IMR-90 (cell line): ENCODE measurements at regions not wholly inside any gene's neighbourhood (a gene's known extent, or its start where the extent isn't known, plus 50 kb on each side); places are given as distances from the start of the nearest gene placed in this dataset.
"Not testable (repeated sequence)": the region's sequence is repeated elsewhere in the genome, so short reads cannot be mapped to it uniquely, and the experiment has no call there.

Source experiments
- ATAC-seq: fragments of 200-7000 bp; cut with Tn5 transposase; 2 replicates; pipeline ENCODE4 v1.9.1; 2020; ENCODE audit warnings: low read depth, mild to moderate bottlenecking, moderate library complexity
- BruUV-seq: library from RNA; stranded (reverse); fragments of 400-500 nt; replicated peaks from 2 replicates; lab custom pipeline; 2021; lab: Mats Ljungman, UMichigan
- CTCF ChIA-PET: fragments of 300-600 bp; formaldehyde crosslinking; extraction: SDS; loops from one replicate; lab custom pipeline; 2021; ENCODE audit warnings: antibody characterized with exemption; lab: Yijun Ruan, JAX
- POLR2A ChIA-PET: fragments of 300-600 bp; sonication (Branson Sonifier 250); formaldehyde crosslinking; loops from one replicate; lab custom pipeline; 2022; ENCODE audit warnings: antibody characterized with exemption; ENCODE audit not compliant: unreplicated experiment; lab: Charles Lee
- DNase-seq: peaks from one replicate; pipeline ENCODE4 v3.0.0; 2013
- H2AFZ ChIP-seq: replicated peaks from 2 replicates; pipeline ENCODE3; 2013; ENCODE audit warnings: low read length, mild to moderate bottlenecking; ENCODE audit not compliant: poor library complexity
- H2AK5ac ChIP-seq: 2 replicates; pipeline ENCODE4 v1.6.1; 2013; ENCODE audit warnings: low read depth, low read length, inconsistent platforms
- H2AK9ac ChIP-seq: replicated peaks from 2 replicates; pipeline ENCODE3; 2013; ENCODE audit warnings: mild to moderate bottlenecking, low read depth, low read length, moderate library complexity; ENCODE audit not compliant: poor library complexity
- H2BK120ac ChIP-seq: 2 replicates; pipeline ENCODE4 v1.6.1; 2013; ENCODE audit warnings: low read depth, low read length, inconsistent platforms
- H2BK15ac ChIP-seq: 3 replicates; pipeline ENCODE4 v1.6.1; 2013; ENCODE audit warnings: low read depth, low read length, inconsistent platforms
- H2BK20ac ChIP-seq: 2 replicates; pipeline ENCODE4 v1.6.1; 2013; ENCODE audit warnings: low read depth, mild to moderate bottlenecking, inconsistent platforms, low read length, moderate library complexity
- H2BK5ac ChIP-seq: 2 replicates; pipeline ENCODE4 v1.6.1; 2013; ENCODE audit warnings: mild to moderate bottlenecking, low read depth, low read length, inconsistent platforms; ENCODE audit not compliant: poor library complexity, severe bottlenecking
- H3K14ac ChIP-seq: replicated peaks from 2 replicates; pipeline ENCODE4 v1.6.1; 2013; ENCODE audit warnings: low read depth, low read length, inconsistent platforms
- H3K18ac ChIP-seq: 2 replicates; pipeline ENCODE4 v1.6.1; 2013; ENCODE audit warnings: low read depth, low read length, control low read depth
- H3K23ac ChIP-seq: 2 replicates; pipeline ENCODE4 v1.6.1; 2013; ENCODE audit warnings: low read depth, low read length, inconsistent platforms
- H3K27ac ChIP-seq: 2 replicates; pipeline ENCODE4 v1.5.1; 2013; ENCODE audit warnings: mild to moderate bottlenecking, control low read depth, low read length; ENCODE audit not compliant: insufficient read depth
- H3K27me3 ChIP-seq: 2 replicates; pipeline ENCODE4 v1.6.1; 2013; ENCODE audit warnings: low read length; ENCODE audit not compliant: control insufficient read depth, insufficient read depth
- H3K36me3 ChIP-seq: 2 replicates; pipeline ENCODE4 v1.6.1; 2013; ENCODE audit warnings: low read length, mixed read lengths; ENCODE audit not compliant: control insufficient read depth, insufficient read depth
- H3K4ac ChIP-seq: 2 replicates; pipeline ENCODE4 v1.6.1; 2013; ENCODE audit warnings: low read depth, low read length, inconsistent platforms
- H3K4me1 ChIP-seq: 2 replicates; pipeline ENCODE4 v1.6.1; 2013; ENCODE audit warnings: low read length, mixed read lengths; ENCODE audit not compliant: control insufficient read depth, insufficient read depth
- H3K4me2 ChIP-seq: 2 replicates; pipeline ENCODE4 v1.6.1; 2013; ENCODE audit warnings: low read depth, mild to moderate bottlenecking, control low read depth, low read length, moderate library complexity
- H3K4me3 ChIP-seq: 2 replicates; pipeline ENCODE4 v1.5.1; 2013; ENCODE audit warnings: low read depth, mild to moderate bottlenecking, control low read depth, low read length, moderate library complexity; ENCODE audit not compliant: insufficient read depth
- H3K56ac ChIP-seq: 2 replicates; pipeline ENCODE4 v1.6.1; 2013; ENCODE audit warnings: low read length, inconsistent platforms; ENCODE audit not compliant: insufficient read depth; ENCODE audit errors: extremely low read depth
- H3K79me1 ChIP-seq, 2 experiments: 2 replicates each; pipeline ENCODE4 v1.6.1; 2013; ENCODE audit warnings: low read length in 2 of 2, inconsistent platforms in 1 of 2, low read depth in 1 of 2
- H3K9ac ChIP-seq: 2 replicates; pipeline ENCODE4 v1.6.1; 2013; ENCODE audit warnings: low read depth, low read length, control low read depth
- H3K9me1 ChIP-seq: 2 replicates; pipeline ENCODE4 v1.6.1; 2013; ENCODE audit warnings: low read length, inconsistent platforms; ENCODE audit not compliant: insufficient read depth
- H3K9me3 ChIP-seq: 2 replicates; pipeline ENCODE4 v1.6.1; 2013; ENCODE audit warnings: low read length; ENCODE audit not compliant: control insufficient read depth, insufficient read depth
- H4K20me1 ChIP-seq: 2 replicates; pipeline ENCODE4 v1.6.1; 2013; ENCODE audit warnings: low read length, inconsistent platforms; ENCODE audit not compliant: insufficient read depth
- H4K5ac ChIP-seq: 2 replicates; pipeline ENCODE4 v1.6.1; 2013; ENCODE audit warnings: mild to moderate bottlenecking, low read depth, low read length, control low read depth
- H4K8ac ChIP-seq, 2 experiments: 2 replicates each; pipeline ENCODE4 v1.6.1; 2013; ENCODE audit warnings: low read depth in 2 of 2, low read length in 2 of 2, control low read depth in 1 of 2, inconsistent platforms in 1 of 2
- H4K91ac ChIP-seq: 2 replicates; pipeline ENCODE4 v1.6.1; 2013; ENCODE audit warnings: low read depth, low read length, inconsistent platforms; ENCODE audit not compliant: insufficient read depth
- FOS ChIP-seq: fragments of 150-350 bp; IDR thresholded peaks from 2 replicates; pipeline ENCODE4 v1.6.1; 2016; ENCODE audit warnings: low read depth, low read length
- WGBS, 2 experiments: methylation state at CpG; one replicate each; pipeline versions ENCODE4 v1.1.5 to v1.1.7; 2013; ENCODE audit warnings: missing lambda C conversion rate in 2 of 2; ENCODE audit not compliant: insufficient read length in 1 of 2; ENCODE audit errors: extremely low coverage in 2 of 2; 5-methylcytosine and 5-hydroxymethylcytosine counted together
- dilution Hi-C: fragments of 300-500 bp; cut with HindIII; formaldehyde crosslinking; loops from one replicate; pipeline ENCODE4 v1.14.3; 2018; ENCODE audit warnings: low sequenced_read_pairs; ENCODE audit not compliant: unreplicated experiment
- in situ Hi-C: fragments of 300-500 bp; cut with MboI; formaldehyde crosslinking; loops from 3 replicates; pipeline ENCODE4 v1.14.3; 2019; ENCODE audit warnings: low sequenced_read_pairs, inconsistent platforms, mixed read lengths
- intact Hi-C: fragments of 100-400 bp; cut with micrococcal nuclease; formaldehyde crosslinking; loops from 2 replicates; pipeline ENCODE4 v1.10.0; 2022

DNA sequence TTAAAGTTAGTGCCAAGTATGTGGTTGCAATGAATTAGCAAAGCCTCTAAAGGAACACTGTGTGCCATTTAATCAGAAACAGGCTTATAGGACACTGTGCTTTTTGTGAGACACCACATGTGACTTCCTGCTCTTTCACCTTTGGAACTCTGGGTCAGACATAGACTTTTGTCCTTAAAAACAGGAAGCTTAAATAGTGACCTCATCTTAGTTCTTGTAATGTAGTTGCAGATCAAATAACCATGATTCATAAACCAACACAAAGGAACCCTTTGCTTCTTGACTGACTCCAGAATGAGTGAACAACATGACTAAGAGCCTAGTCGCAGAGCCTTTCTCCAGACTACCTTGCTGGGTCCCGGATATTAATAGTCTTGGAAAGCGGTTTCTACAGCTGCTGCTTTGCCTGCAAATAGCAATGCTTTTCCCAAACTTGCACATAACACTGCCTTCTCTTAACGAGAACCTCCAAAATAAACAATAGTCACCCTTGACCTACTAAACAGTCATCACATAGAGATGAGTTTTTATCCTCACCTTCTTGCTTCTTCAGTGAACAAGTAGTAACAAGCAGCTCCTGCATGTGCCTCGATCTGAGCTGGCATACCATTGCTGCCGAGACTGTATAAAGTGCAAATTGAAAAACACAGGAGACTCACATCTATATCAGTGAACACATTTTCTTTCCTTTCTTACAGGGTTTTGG is 1947.0 kb downstream of the FOXD4L5 start:
- H3K4me3 ChIP-seq, H2AK9ac ChIP-seq, H3K36me3 ChIP-seq, CTCF ChIA-PET, H3K14ac ChIP-seq, ATAC-seq, H3K4me1 ChIP-seq, H3K18ac ChIP-seq, H3K27me3 ChIP-seq, H3K9me3 ChIP-seq, in situ Hi-C loops, intact Hi-C loops, H3K56ac ChIP-seq, H2BK15ac ChIP-seq, H2AK5ac ChIP-seq, H3K9me1 ChIP-seq, H3K9ac ChIP-seq, dilution Hi-C loops, BruUV-seq, H3K4ac ChIP-seq, H2AFZ ChIP-seq, H4K20me1 ChIP-seq, H3K79me1 ChIP-seq, H3K23ac ChIP-seq, H2BK20ac ChIP-seq, POLR2A ChIA-PET, H4K5ac ChIP-seq, H4K91ac ChIP-seq: not testable (repeated sequence)
- TF ChIP-seq FOS, result peak; percentile 25; the same call in 1 of the 2 replicates
- WGBS, 2 experiments, result no CpG with 5 or more reads among the region's 6 CpGs
- Histone ChIP-seq H2BK5ac (peak overlapping the region; percentile 28), H4K8ac (peak overlapping the region in 1 of 2 experiments; percentile 9; a peak in 1 of 4 replicates), H3K4me2 (peak overlapping the region; percentile 51; the same call in 1 of the 2 replicates), H3K27ac (peak overlapping the region; percentile 29; the same call in 1 of the 2 replicates), H2BK120ac (peak overlapping the region; percentile 1; the same call in 1 of the 2 replicates)
- DNase-seq, result peak; percentile 84

DNA sequence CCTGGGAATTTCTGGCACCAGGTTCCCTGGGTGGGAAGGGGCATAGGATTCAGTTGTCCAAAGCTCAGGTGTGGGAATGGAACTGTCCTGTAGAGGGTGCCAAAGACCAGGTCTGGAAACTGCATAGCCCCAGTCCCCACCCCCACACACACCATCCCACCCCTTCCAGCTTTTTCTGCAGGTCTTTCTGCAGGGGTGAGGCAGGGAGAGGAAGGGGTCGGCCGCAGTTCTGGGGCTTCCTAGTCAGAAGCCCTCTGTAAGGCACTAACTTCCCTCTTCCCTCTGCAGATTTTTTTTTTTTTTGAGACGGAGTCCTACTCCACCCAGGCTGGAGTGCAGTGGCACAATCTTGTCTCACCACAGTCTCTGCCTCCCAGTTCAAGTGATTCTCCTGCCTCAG is 1949.7 kb downstream of the FOXD4L5 start:
- H2AFZ ChIP-seq, H2BK15ac ChIP-seq, in situ Hi-C loops, intact Hi-C loops, H3K36me3 ChIP-seq, CTCF ChIA-PET, H4K5ac ChIP-seq, ATAC-seq, H2BK5ac ChIP-seq, H3K56ac ChIP-seq, H3K4me3 ChIP-seq, H3K18ac ChIP-seq, DNase-seq, H3K79me1 ChIP-seq, H4K8ac ChIP-seq, H3K9me1 ChIP-seq, H3K4me2 ChIP-seq, H3K9ac ChIP-seq, POLR2A ChIA-PET, H3K23ac ChIP-seq, H3K27me3 ChIP-seq, H3K27ac ChIP-seq, H2AK5ac ChIP-seq, H3K4me1 ChIP-seq, H3K14ac ChIP-seq, H2AK9ac ChIP-seq, H3K4ac ChIP-seq, H2BK20ac ChIP-seq, dilution Hi-C loops, H4K20me1 ChIP-seq, H3K9me3 ChIP-seq, H4K91ac ChIP-seq, BruUV-seq, H2BK120ac ChIP-seq: not testable (repeated sequence)
- no CpG with 5 or more reads among the region's 3 CpGs for WGBS, 2 experiments
